AG10803 (cell line): ENCODE measurements at regions not wholly inside any gene's neighbourhood (a gene's known extent, or its start where the extent isn't known, plus 50 kb on each side); places are given as distances from the start of the nearest gene placed in this dataset.

ENCODE experiments used
- DNase-seq: peaks from one replicate; pipeline ENCODE4 v3.0.0; 2010; ENCODE audit warnings: low read depth
- H3K4me3 ChIP-seq: 2 replicates; pipeline ENCODE4 v1.5.1; 2011; ENCODE audit warnings: mild to moderate bottlenecking, low read length, control low read depth
- TF ChIP-seq, protein P1 (sequence below): conservative IDR thresholded peaks from 2 replicates; pipeline ENCODE4 v1.5.1; 2011; ENCODE audit warnings: mild to moderate bottlenecking, low read length, control low read depth, inconsistent platforms

GRCh38 chr1:91151702-91152101 is 129.9 kb upstream of the ZNF644 start:
- no peak for DNase-seq
- TF ChIP-seq, protein P1, sequence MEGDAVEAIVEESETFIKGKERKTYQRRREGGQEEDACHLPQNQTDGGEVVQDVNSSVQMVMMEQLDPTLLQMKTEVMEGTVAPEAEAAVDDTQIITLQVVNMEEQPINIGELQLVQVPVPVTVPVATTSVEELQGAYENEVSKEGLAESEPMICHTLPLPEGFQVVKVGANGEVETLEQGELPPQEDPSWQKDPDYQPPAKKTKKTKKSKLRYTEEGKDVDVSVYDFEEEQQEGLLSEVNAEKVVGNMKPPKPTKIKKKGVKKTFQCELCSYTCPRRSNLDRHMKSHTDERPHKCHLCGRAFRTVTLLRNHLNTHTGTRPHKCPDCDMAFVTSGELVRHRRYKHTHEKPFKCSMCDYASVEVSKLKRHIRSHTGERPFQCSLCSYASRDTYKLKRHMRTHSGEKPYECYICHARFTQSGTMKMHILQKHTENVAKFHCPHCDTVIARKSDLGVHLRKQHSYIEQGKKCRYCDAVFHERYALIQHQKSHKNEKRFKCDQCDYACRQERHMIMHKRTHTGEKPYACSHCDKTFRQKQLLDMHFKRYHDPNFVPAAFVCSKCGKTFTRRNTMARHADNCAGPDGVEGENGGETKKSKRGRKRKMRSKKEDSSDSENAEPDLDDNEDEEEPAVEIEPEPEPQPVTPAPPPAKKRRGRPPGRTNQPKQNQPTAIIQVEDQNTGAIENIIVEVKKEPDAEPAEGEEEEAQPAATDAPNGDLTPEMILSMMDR: no peak
- no peak overlapping the region for H3K4me3 ChIP-seq

DNA sequence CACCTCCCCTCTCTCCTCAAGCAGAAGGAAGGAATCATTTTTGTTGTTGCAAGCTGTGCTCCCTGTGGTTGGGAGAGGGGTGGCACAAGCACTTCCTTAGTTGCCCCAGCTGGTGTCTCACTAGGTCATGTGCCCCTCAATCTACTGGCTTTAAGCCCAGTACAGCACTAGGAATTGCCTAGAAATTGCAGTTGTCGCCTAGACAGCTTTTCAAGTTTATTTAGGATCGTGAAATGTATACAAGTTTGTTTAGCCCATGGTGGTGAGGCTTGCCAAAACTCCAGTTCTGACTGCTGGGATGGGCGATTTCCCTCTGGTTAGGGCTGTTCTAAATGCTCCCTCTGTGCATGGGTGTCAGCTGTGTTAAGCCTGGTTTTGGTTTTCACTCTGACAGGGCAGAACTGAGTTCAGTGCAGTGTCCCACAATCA is 126.8 kb upstream of the ZNF644 start:
- no peak overlapping the region for H3K4me3 ChIP-seq
- no peak for DNase-seq
- TF ChIP-seq, protein P1: no peak

DNA sequence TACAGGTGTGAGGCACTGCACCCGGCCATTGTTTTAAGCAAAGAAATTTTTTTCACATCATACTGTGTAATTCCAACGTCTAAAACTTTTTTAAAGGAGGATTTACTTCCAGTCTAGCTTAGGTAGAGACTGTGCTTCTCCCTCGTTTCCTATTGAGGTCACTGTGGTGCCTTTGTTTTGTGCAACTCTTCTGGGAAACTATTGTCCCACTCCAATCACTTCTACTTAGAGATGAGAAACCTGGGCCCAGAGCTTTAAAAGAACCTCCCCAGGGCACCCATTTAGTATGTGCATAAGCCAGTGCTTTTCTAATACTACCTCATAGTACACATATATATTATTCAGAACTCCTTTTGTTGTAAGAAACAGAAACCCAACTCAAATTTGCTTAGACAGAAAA is 120.0 kb upstream of the ZNF644 start:
- DNase-seq: no peak
- TF ChIP-seq, protein P1: no peak
- H3K4me3 ChIP-seq: no peak overlapping the region

- TF ChIP-seq, protein P1: no peak
- DNase-seq: no peak
- no peak overlapping the region for H3K4me3 ChIP-seq
Observed at GRCh38 chr1:91138959-91139358, 117.1 kb upstream of the ZNF644 start.

GRCh38 chr1:91137173-91137852 is 115.5 kb upstream of the ZNF644 start:
- TF ChIP-seq, protein P1: no peak
- H3K4me3 ChIP-seq: no peak overlapping the region
- DNase-seq: no peak

DNA sequence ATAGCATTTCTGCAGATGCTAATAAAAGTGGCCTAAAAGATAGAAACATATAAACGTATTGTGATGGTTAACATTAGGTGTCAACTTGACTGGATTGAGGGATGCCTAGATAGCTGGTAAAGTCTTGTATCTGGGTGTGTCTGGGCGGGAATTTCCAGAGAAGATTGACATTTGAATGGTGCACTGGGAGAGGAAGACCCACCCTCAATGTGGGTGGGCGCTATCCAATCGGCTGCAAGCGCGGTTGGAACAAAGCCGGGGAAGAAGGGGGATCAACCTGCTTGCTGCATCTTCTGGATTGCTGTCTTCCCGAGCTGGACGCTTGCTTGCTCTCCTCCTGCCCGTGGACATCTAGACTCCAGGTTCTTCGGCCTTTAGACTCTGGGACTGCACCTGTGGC is 114.0 kb upstream of the ZNF644 start:
- DNase-seq: no peak
- no peak overlapping the region for H3K4me3 ChIP-seq
- TF ChIP-seq, protein P1: no peak

GRCh38 chr1:91133248-91133647 is 111.4 kb upstream of the ZNF644 start:
- no peak for DNase-seq
- H3K4me3 ChIP-seq: no peak overlapping the region
- TF ChIP-seq, protein P1: no peak
